ENCODE measurements at regions not wholly inside any gene's neighbourhood (a gene's known extent, or its start where the extent isn't known, plus 50 kb on each side); places are given as distances from the start of the nearest gene placed in this dataset.

GRCh38 chr5:108467563-108467962, 85.7 kb upstream of the FBXL17 start (continued):
- TF ChIP-seq REST (IDR thresholded peaks at IDR 0.05; ENCODE audit: low read depth, low read length) (no peak), LARP7 (IDR thresholded peaks at IDR 0.05) (no peak), IKZF1 (conservative IDR thresholded peaks at IDR 0.05) (no peak), CBX3 (IDR thresholded peaks at IDR 0.05; ENCODE audit: borderline replicate concordance, low read depth) (no peak), BHLHE40 (IDR thresholded peaks at IDR 0.05; ENCODE audit: borderline replicate concordance in 1 of 2, low read depth in 2 of 2, low read length in 1 of 2) (no peak), ZZZ3 (IDR thresholded peaks at IDR 0.05; ENCODE audit: control insufficient read depth, insufficient read length, low read depth) (no peak)

GRCh38 chr5:108461628-108462367, 79.9 kb upstream of the FBXL17 start:
- Histone ChIP-seq H3K79me2 (ENCODE audit: control insufficient read depth, insufficient read depth, low read length) (no peaks in the 10 kb centered on the region), H4K20me1 (ENCODE audit: control insufficient read depth, insufficient read depth) (no peaks in the 10 kb centered on the region), H3K27ac (ENCODE audit: control insufficient read depth, insufficient read depth) (no peak overlapping the region), H3K36me3 (ENCODE audit: control insufficient read depth in 2 of 2, insufficient read depth in 2 of 2, low read length in 1 of 2) (no peaks in the 10 kb centered on the region), H3K4me1 (ENCODE audit: control insufficient read depth, insufficient read depth, low read length) (no peaks in the 10 kb centered on the region), H3K27me3 (replicated peaks in 1 of 2; ENCODE audit: control insufficient read depth in 2 of 2, insufficient read depth in 2 of 2, low read length in 1 of 2) (no peaks in the 10 kb centered on the region), H3K9ac (ENCODE audit: control insufficient read depth, insufficient read depth, low read length) (no peak overlapping the region), H3K4me3 (no peak overlapping the region), H3K4me2 (ENCODE audit: control insufficient read depth, insufficient read depth) (no peak overlapping the region), H3K9me3 (replicated peaks; ENCODE audit: control insufficient read depth, insufficient read depth, low read length) (no peaks in the 10 kb centered on the region), H2AFZ (ENCODE audit: control insufficient read depth, low read depth, low read length) (no peak overlapping the region)
- no peak for DNase-seq (ENCODE audit: low read depth, low spot score)
- ChIA-PET CTCF (no interaction called here), POLR2A (no interaction called here), SMC1A (ENCODE audit: uncharacterized antibody, unreplicated experiment) (no interaction called here), RAD21 (ENCODE audit: unreplicated experiment) (no interaction called here)
- 0% methylated on average over 1 of the region's 1 CpG for WGBS (ENCODE audit: insufficient coverage, insufficient replicate concordance, low lambda C conversion rate, missing lambda C conversion rate)
- TF ChIP-seq BCL11A (IDR thresholded peaks at IDR 0.05; ENCODE audit: low read depth, low read length) (no peak), FOXK2 (IDR thresholded peaks at IDR 0.05) (no peak), RUNX3 (IDR thresholded peaks at IDR 0.05; ENCODE audit: low read length) (peak; percentile 28; the same call in 1 of the 2 replicates), USF2 (IDR thresholded peaks at IDR 0.05; ENCODE audit: borderline replicate concordance, low read depth, low read length) (no peak)
- BruUV-seq (replicated peaks), result no TSS peak
- no peak for FAIRE-seq
- intact Hi-C loops (cut with micrococcal nuclease; ENCODE audit: unreplicated experiment) (no loop called here), in situ Hi-C loops (cut with MboI) (no loop called here)
- ATAC-seq, result peak; percentile 60

Measured in GM12878 (cell line).